H1 (cell line): ENCODE measurements at regions not wholly inside any gene's neighbourhood (a gene's known extent, or its start where the extent isn't known, plus 50 kb on each side); places are given as distances from the start of the nearest gene placed in this dataset.

Experiments used
- BACH1 ChIP-seq: IDR thresholded peaks from 2 replicates; pipeline ENCODE4 v1.6.1; 2012; ENCODE audit warnings: low read length, improper control_type of control experiment
- CHD2 ChIP-seq: IDR thresholded peaks from 2 replicates; pipeline ENCODE4 v1.6.1; 2012; ENCODE audit warnings: low read length, improper control_type of control experiment
- CHD7 ChIP-seq: fragments of 300-600 bp; sonication (generic); IDR thresholded peaks from 2 replicates; pipeline ENCODE4 v1.7.1; 2012; ENCODE audit warnings: low read length, moderate library complexity, mild to moderate bottlenecking, inconsistent platforms; ENCODE audit not compliant: insufficient replicate concordance
- CREB1 ChIP-seq: IDR thresholded peaks from 2 replicates; pipeline ENCODE4 v1.6.1; 2012; ENCODE audit warnings: inconsistent platforms
- JUND ChIP-seq: IDR thresholded peaks from 2 replicates; pipeline ENCODE4 v1.6.1; 2011; ENCODE audit warnings: mild to moderate bottlenecking, improper control_type of control experiment, low read length
- KDM5A ChIP-seq: fragments of 200-600 bp; IDR thresholded peaks from 2 replicates; pipeline ENCODE4 v1.7.1; 2012; ENCODE audit warnings: mild to moderate bottlenecking, low read length, inconsistent platforms, mixed read lengths
- RBBP5 ChIP-seq: IDR thresholded peaks from 2 replicates; pipeline ENCODE4 v1.7.1; 2012; ENCODE audit warnings: low read depth, mild to moderate bottlenecking, inconsistent platforms, low read length, moderate library complexity, borderline replicate concordance
- SAP30 ChIP-seq: fragments of 300-600 bp; sonication (generic); IDR thresholded peaks from 2 replicates; pipeline ENCODE4 v1.7.1; 2012; ENCODE audit warnings: low read length, moderate library complexity, mild to moderate bottlenecking, inconsistent platforms; ENCODE audit not compliant: insufficient read depth, insufficient replicate concordance
- SIN3A ChIP-seq, 2 experiments: IDR thresholded peaks in 1 of 2; conservative IDR thresholded peaks in 1 of 2; 2 replicates each; pipeline ENCODE4 v1.6.1; 2011 to 2012; ENCODE audit warnings: low read length in 2 of 2, improper control_type of control experiment in 1 of 2, low read depth in 1 of 2, mild to moderate bottlenecking in 1 of 2
- TCF12 ChIP-seq: IDR thresholded peaks from 2 replicates; pipeline ENCODE4 v1.6.1; 2011; ENCODE audit warnings: low read depth, mild to moderate bottlenecking, low read length
- YY1 ChIP-seq: IDR thresholded peaks from 2 replicates; pipeline ENCODE4 v1.6.1; 2011; ENCODE audit warnings: low read depth, mild to moderate bottlenecking, low read length
- TF ChIP-seq, protein P1 (sequence below): IDR thresholded peaks from 2 replicates; pipeline ENCODE4 v1.6.1; 2011; ENCODE audit warnings: low read length, improper control_type of control experiment

DNA sequence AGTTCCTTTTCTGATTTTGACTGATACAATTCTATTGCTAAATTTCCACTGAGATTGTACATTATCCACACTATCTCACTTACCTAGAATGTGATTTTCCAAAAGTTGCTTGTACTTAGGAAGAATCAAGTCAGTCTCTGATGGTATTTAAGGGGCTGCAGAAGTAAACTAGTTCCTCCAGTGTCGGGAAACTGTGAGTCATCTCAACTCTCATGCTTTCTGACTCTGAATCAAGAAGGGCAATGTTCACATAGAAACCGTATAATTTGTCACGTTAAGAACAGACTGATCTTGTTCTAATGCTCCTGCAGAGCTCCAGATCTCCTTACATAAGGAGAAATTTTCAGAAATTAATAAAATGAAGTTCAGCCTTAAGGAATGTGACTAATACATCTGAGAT, 369.3 kb downstream of the KLF5 start (continued):
- no peak for TF ChIP-seq CHD7
- TF ChIP-seq JUND: no peak
- no peak for TF ChIP-seq BACH1
- TF ChIP-seq RBBP5: no peak
- TF ChIP-seq, protein P1, sequence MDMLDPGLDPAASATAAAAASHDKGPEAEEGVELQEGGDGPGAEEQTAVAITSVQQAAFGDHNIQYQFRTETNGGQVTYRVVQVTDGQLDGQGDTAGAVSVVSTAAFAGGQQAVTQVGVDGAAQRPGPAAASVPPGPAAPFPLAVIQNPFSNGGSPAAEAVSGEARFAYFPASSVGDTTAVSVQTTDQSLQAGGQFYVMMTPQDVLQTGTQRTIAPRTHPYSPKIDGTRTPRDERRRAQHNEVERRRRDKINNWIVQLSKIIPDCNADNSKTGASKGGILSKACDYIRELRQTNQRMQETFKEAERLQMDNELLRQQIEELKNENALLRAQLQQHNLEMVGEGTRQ: no peak
- no peak for TF ChIP-seq CHD2
- TF ChIP-seq CREB1: no peak
- no peak for TF ChIP-seq KDM5A
- TF ChIP-seq TCF12: no peak
- no peak for TF ChIP-seq YY1
- TF ChIP-seq SAP30: no peak
- no peak for TF ChIP-seq SIN3A (conservative IDR thresholded peaks at IDR 0.05 in 1 of 2, IDR thresholded peaks at IDR 0.05 in 1 of 2; ENCODE audit: low read depth in 1 of 2, low read length in 2 of 2)
